Vagina (tissue), 2 donors: ENCODE measurements at regions not wholly inside any gene's neighbourhood (a gene's known extent, or its start where the extent isn't known, plus 50 kb on each side); places are given as distances from the start of the nearest gene placed in this dataset.

Source experiments
- DNase-seq, 2 donors: peaks; one replicate each; pipeline ENCODE4 v3.0.0-alpha.2; 2017; ENCODE audit errors: extremely low spot score in 2 of 2
- H3K27ac ChIP-seq: fragments of 200-600 bp; sonication (generic); one replicate; pipeline ENCODE4 v1.5.1; 2019
- H3K27me3 ChIP-seq: fragments of 200-600 bp; sonication (generic); one replicate; pipeline ENCODE4 v1.5.1; 2019
- H3K36me3 ChIP-seq, 2 donors: fragments of 200-600 bp; sonication (generic); one replicate each; pipeline ENCODE4 v1.5.1; 2017 to 2019
- H3K4me1 ChIP-seq: fragments of 200-600 bp; sonication (generic); one replicate; pipeline ENCODE4 v1.5.1; 2019
- H3K4me3 ChIP-seq, 2 donors: fragments of 200-600 bp; sonication (generic); 1 replicate in 1 of 2; 2 replicates in 1 of 2; pipeline ENCODE4 v1.5.1; 2016 to 2019
- H3K9me3 ChIP-seq: fragments of 200-600 bp; sonication (generic); one replicate; pipeline ENCODE4 v1.5.1; 2019
- POLR2A ChIP-seq, 2 donors: fragments of 450-650 bp; IDR thresholded peaks; one replicate each; pipeline ENCODE4 v1.6.1; 2017; ENCODE audit warnings: antibody characterized with exemption in 2 of 2, mild to moderate bottlenecking in 2 of 2, moderate library complexity in 2 of 2
- POLR2AphosphoS5 ChIP-seq, 2 donors: sonication (generic); formaldehyde crosslinking; IDR thresholded peaks; one replicate each; pipeline ENCODE4 v1.9.0; 2017; ENCODE audit warnings: antibody characterized with exemption in 2 of 2, mild to moderate bottlenecking in 2 of 2, low read depth in 1 of 2; ENCODE audit not compliant: insufficient read depth in 1 of 2
- intact Hi-C: fragments of 100-400 bp; cut with DNase I; formaldehyde crosslinking; loops from one replicate; pipeline ENCODE4 v1.15.1; 2023
- TF ChIP-seq, protein P1 (sequence below), 3 experiments: fragments of 450-650 bp in 2 of 3; fragments of 200-600 bp in 1 of 3; sonication (generic) in 1 of 3; IDR thresholded peaks; one replicate each; pipeline ENCODE4 v1.5.1; 2017 to 2019; ENCODE audit warnings: antibody characterized with exemption in 3 of 3, mild to moderate bottlenecking in 2 of 3, moderate library complexity in 2 of 3

DNA sequence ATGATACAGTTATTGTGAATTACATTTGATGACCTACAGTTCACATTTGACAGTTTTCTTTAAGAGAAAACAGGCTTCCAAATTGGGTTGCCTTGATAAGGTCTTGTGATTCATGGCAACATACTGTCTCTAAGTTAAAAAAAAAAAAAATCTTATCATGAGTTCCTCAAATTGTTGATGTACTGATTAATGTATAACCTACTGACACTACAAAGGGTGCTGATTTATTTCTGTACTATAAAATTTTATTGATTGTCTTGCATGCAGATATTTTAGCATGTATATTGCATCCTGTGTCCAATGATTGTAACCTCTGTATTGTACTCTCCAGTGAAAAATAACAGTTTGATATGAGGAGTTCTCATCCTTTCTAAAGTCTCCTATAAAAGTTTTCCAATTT is 197.3 kb upstream of the IVNS1ABP start:
- no peaks in the 10 kb centered on the region for H3K36me3 ChIP-seq
- no peaks in the 10 kb centered on the region for H3K9me3 ChIP-seq
- no peaks in the 10 kb centered on the region for H3K4me1 ChIP-seq
- DNase-seq = no peak
- H3K27me3 ChIP-seq = no peaks in the 10 kb centered on the region
- H3K4me3 ChIP-seq = no peak overlapping the region
- H3K27ac ChIP-seq = no peak overlapping the region
- intact Hi-C loops = no loop called here
- no peak for TF ChIP-seq POLR2AphosphoS5 (IDR thresholded peaks at IDR 0.05; ENCODE audit: insufficient read depth in 1 of 2, low read depth in 1 of 2)
- TF ChIP-seq, protein P1, sequence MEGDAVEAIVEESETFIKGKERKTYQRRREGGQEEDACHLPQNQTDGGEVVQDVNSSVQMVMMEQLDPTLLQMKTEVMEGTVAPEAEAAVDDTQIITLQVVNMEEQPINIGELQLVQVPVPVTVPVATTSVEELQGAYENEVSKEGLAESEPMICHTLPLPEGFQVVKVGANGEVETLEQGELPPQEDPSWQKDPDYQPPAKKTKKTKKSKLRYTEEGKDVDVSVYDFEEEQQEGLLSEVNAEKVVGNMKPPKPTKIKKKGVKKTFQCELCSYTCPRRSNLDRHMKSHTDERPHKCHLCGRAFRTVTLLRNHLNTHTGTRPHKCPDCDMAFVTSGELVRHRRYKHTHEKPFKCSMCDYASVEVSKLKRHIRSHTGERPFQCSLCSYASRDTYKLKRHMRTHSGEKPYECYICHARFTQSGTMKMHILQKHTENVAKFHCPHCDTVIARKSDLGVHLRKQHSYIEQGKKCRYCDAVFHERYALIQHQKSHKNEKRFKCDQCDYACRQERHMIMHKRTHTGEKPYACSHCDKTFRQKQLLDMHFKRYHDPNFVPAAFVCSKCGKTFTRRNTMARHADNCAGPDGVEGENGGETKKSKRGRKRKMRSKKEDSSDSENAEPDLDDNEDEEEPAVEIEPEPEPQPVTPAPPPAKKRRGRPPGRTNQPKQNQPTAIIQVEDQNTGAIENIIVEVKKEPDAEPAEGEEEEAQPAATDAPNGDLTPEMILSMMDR (IDR thresholded peaks at IDR 0.05) = no peak
- no peak for TF ChIP-seq POLR2A (IDR thresholded peaks at IDR 0.05)

- no peak overlapping the region for H3K27ac ChIP-seq
- intact Hi-C loops = no loop called here
- DNase-seq = no peak
- H3K4me1 ChIP-seq = no peaks in the 10 kb centered on the region
- TF ChIP-seq POLR2A (IDR thresholded peaks at IDR 0.05) (no peak), POLR2AphosphoS5 (IDR thresholded peaks at IDR 0.05; ENCODE audit: insufficient read depth in 1 of 2, low read depth in 1 of 2) (no peak)
- TF ChIP-seq, protein P1 (IDR thresholded peaks at IDR 0.05) = no peak
- no peaks in the 10 kb centered on the region for H3K36me3 ChIP-seq
- H3K27me3 ChIP-seq = no peaks in the 10 kb centered on the region
- H3K9me3 ChIP-seq = no peaks in the 10 kb centered on the region
- H3K4me3 ChIP-seq = no peak overlapping the region
Observed at GRCh38 chr1:185512442-185512841, 195.4 kb upstream of the IVNS1ABP start.

DNA sequence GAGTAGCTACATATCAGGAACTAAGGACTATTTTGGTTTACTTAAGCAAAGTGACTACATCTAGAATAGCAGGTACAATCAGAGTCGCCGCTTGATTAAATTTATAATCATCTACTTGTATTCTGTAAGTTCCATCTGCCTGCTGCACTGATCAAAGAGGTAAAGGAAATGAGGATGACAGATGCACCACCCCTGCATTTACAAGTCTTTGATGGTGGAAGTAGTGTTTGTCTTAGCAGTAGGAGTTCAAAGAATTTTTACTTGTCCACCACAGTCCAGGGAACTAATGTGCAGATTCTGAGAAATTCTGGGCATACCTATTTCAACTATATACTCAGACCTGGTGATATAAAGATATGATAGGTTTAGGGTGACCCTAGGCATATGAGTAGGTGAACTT is 184.1 kb upstream of the IVNS1ABP start:
- Histone ChIP-seq H3K4me1 (no peaks in the 10 kb centered on the region), H3K4me3 (no peak overlapping the region), H3K27me3 (no peaks in the 10 kb centered on the region), H3K27ac (no peak overlapping the region), H3K36me3 (no peaks in the 10 kb centered on the region), H3K9me3 (peaks cover 2% of the 10 kb centered on the region)
- TF ChIP-seq POLR2A (IDR thresholded peaks at IDR 0.05) (no peak), POLR2AphosphoS5 (IDR thresholded peaks at IDR 0.05; ENCODE audit: insufficient read depth in 1 of 2, low read depth in 1 of 2) (no peak)
- TF ChIP-seq, protein P1 (IDR thresholded peaks at IDR 0.05) = no peak
- intact Hi-C loops = no loop called here
- no peak for DNase-seq

- Histone ChIP-seq H3K4me3 (no peak overlapping the region), H3K27me3 (no peaks in the 10 kb centered on the region), H3K36me3 (no peaks in the 10 kb centered on the region), H3K4me1 (no peaks in the 10 kb centered on the region), H3K9me3 (no peaks in the 10 kb centered on the region), H3K27ac (no peak overlapping the region)
- TF ChIP-seq, protein P1 (IDR thresholded peaks at IDR 0.05) = no peak
- TF ChIP-seq POLR2AphosphoS5 (IDR thresholded peaks at IDR 0.05; ENCODE audit: insufficient read depth in 1 of 2, low read depth in 1 of 2) = no peak
- TF ChIP-seq POLR2A (IDR thresholded peaks at IDR 0.05) = no peak
- intact Hi-C loops = no loop called here
- no peak for DNase-seq
Observed at GRCh38 chr1:185500001-185500626, 183.1 kb upstream of the IVNS1ABP start.

- Histone ChIP-seq H3K4me3 (no peak overlapping the region), H3K4me1 (no peaks in the 10 kb centered on the region), H3K27ac (no peak overlapping the region), H3K36me3 (no peaks in the 10 kb centered on the region), H3K27me3 (no peaks in the 10 kb centered on the region), H3K9me3 (no peaks in the 10 kb centered on the region)
- intact Hi-C loops = no loop called here
- DNase-seq = no peak
- TF ChIP-seq, protein P1 (IDR thresholded peaks at IDR 0.05) = no peak
- no peak for TF ChIP-seq POLR2A (IDR thresholded peaks at IDR 0.05)
- TF ChIP-seq POLR2AphosphoS5 (IDR thresholded peaks at IDR 0.05; ENCODE audit: insufficient read depth in 1 of 2, low read depth in 1 of 2) = no peak
Observed at GRCh38 chr1:185498207-185498606, 181.2 kb upstream of the IVNS1ABP start.
